ENCODE measurements at regions not wholly inside any gene's neighbourhood (a gene's known extent, or its start where the extent isn't known, plus 50 kb on each side); places are given as distances from the start of the nearest gene placed in this dataset.
A peak's percentile ranks its signal among the peaks of the same experiment; 100 is the strongest.
"Not testable (repeated sequence)": the region's sequence is repeated elsewhere in the genome, so short reads cannot be mapped to it uniquely, and the experiment has no call there.

DNA sequence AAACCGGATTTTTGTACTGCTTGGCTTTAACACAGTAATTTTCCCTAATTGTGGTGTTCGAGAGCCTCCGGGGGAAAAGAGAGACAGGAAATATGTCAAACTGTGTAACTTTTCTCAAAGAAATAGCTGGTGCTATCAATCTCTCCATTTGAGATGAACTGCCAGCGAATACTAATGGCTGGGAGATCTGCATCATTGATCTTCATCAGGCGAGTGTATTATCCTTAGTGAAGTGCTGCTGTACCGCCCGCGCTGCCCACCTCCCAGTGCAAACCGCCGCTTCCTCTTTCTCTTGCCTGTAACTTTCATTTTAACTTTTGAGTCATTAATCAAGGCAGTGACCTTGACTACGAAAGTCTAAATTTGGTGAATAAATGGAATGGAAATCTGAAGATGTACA, 246.1 kb upstream of the ST6GAL2 start:
- DNase-seq, result no peak

DNA sequence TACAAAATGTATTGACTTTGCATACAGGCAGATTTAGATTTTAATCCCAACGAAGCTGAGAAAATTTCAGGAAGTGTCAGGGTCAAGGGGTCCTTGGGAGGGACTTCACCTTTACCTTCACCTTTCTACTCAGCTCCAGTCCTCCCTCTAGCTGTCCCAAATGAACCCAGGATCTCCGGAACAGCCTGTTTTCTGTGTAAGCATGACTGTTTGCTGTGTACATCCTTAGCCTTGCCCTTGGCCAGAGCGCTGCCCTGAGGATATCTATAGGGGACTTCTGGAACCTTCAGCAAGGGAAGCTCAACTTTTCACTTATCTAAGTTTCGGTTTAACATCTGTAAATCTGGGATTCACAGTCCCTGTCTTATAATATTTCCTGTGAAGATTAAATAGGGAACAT, 246.8 kb upstream of the ST6GAL2 start:
- DNase-seq, result no peak

DNA sequence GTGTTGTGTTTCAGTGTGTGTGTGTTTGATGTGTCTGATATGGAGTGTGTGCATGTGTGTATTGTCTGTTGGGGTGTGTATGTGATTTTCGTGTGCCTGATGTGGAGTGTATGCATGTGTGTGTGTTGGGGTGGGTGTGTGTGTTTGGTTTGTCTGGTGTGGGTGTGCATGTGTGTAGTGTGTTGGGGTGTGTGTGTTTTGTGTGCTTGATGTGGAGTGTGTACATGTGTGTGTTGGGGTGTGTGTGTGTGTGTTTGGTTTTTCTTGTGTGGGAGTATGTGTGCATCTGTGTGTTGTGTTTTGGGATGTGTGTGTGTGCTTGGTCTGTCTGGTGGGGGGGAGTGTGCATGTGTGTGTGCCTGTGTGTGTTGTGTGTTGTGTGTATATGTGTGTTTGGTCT, 247.4 kb upstream of the ST6GAL2 start:
- no peak for DNase-seq

DNA sequence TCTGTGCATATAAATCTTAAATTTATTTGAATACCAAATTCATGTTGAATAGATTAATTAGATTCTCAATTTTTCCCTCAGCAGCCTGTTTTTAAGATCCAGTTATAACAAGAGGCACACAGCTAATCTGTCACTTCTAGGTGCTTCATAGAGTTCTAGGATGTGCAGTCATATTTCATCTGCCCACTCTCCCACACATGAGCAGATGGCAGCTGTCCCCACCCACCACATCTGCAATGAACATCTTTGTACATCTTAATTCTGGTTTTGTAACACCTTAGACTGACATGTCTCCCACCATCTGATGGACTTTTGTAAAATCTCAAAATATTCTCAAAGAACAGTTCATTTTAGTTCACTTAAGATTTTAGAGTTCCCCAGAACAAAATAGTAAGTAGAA, 250.8 kb upstream of the ST6GAL2 start:
- no peak for DNase-seq

DNA sequence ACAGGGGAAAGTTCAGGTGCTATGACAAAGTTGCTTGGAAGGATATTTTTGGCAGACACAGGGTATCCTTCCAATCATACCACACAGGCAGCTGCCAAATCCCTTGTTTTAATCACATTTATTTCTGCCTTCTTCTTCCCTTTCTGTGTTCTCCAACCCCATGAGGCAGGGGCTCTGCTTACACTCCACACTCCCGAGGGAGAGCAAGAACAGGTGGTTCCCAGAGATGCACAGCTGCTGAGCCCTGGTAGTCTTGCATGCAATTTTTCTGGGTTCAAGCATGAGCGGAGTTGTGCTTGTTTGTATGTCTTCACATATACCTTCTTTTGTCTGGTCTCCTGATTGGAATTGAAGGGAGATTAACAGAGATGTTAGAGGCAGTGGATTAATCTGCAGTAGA, 251.7 kb upstream of the ST6GAL2 start:
- peak; percentile 25 for DNase-seq

DNA sequence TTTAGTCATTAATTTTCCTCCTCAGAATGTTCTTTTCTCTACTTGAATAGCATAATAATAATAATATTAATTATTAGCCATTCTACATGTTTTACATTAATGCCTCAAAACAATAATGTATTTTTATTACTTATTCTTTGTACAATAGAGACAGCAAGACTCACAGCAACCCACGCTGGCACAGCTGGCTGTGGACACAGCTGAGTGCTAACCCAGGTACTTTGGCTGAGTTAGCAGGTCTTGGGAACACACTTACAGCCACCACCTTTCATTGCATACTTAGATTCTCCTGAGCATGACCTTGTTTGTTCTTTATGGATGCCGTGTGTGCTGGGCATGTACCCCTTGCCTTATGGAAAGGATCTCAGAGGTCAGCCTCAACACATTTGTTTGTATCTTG, 260.2 kb upstream of the ST6GAL2 start:
- no peak for DNase-seq

DNA sequence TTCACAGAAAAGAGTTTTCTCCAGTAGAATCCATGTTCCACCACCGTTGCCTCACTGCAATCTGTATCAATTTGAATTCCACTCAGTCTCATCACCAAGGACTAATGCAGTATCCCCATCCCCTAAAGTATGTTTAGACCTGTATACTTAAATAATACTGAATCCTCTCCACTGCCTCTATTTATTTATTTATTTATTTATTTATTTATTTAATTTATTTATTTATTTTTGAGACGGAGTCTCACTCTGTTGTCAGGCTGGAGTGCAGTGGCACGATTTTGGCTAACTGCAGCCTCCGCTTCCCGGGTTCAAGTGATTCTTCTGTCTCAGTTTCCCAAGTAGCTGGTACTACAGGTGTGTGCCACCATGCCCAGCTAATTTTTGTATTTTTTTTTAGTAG, 260.7 kb upstream of the ST6GAL2 start:
- not testable (repeated sequence) for DNase-seq

DNA sequence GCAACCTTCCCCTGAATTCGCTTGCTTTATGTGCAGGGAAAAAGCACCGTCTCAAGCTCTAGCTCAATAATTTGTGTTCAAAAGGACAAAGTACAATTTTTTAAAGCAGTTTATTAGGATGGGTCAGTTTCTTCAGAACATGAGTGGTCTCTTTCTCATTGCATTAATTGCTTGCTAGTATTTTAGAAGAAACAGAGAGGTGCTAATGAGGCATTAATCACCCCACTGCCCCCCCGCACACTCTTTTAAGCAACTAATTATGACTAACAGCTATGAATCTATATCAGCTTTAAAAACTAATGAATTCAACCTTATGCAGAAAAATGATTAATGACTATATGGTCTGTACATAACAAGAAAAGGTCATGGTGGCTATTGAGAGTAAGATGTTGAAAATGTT, 262.1 kb upstream of the ST6GAL2 start:
- no peak for DNase-seq

DNA sequence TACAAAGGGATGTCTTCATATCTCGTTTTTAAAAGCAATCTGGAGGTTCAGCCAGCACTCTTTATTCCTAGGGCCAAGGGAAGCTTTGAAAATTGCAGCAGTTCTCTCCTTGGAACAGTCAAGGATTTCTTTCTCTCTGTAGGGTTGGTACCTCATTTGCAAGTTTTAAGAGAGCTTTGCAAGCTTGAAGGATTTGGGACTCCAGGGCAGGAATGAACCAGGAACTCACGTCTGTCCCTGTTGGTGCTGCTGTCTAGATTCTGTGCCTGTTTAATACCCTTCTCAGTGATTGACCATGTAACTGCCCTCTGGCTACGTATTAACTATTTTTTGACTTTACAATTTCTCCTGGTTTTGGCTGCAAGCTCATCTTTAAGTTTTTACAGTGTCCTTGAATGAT, 262.5 kb upstream of the ST6GAL2 start:
- DNase-seq, result no peak

DNA sequence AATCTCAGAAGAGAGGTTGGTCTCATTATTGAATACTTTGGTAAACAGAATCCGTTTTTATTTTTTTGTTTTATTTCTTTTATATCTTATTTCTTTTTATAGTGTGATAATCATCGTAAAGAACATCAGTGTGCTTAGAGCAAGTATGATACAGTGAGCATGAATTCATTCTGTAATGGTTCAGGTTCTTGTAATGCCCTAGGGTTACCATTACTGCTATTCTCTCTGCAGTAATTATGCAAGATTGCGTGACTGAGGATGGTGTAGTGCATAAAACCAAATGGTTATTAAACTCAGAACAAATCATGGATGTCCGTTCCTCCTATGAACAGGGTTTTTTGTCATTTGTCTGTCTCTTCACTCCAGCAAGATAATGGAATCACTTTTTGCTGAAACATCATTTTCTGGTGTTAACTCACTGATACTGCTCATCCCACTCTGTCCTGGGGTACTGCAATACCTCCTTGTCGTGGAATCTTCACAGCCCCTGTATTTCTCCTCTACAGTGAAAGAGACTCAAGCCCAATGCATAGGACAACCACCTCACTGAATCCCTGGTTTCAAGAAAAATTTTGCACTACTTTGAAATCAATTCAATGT, 274.8 kb upstream of the ST6GAL2 start:
- no peak for DNase-seq

DNA sequence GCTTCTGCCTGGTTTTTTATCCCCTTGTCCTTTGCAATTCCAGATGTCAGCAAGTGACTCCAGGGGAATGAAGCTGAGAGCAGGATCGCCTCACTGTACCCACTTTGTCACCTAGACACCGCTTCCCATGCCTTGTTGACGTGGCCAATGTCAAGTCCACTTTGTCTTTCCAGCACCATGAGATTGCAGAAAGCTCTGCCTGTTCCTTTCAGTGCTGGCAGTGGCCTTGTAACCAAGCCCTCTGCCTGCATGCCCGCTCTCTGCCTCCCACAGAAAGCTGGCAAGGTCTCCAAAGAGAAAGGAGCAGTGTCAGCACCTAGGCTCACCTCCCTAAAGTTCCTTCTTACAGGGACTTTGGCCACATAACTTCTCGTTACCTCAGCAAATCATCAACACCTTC, 282.2 kb upstream of the ST6GAL2 start:
- DNase-seq, result no peak

DNA sequence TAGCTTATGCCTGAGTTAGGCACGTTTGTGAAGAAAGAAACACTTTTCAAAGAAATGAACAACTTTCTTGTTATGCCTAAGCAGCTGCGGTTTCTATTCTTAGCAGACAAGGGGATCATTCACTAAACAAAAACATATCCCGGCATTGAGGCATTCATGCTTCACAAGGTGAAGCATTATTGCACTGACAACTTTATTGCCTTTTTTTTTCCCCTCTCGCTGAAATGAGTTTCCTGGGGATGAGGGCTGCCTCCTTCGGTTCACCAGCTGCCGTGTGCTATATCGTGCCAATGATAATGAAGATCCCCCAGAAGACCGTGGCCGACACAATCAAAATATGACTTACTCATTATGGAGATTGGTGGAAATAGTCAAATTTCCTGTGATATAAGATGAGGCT, 288.2 kb upstream of the ST6GAL2 start:
- DNase-seq, result no peak

DNA sequence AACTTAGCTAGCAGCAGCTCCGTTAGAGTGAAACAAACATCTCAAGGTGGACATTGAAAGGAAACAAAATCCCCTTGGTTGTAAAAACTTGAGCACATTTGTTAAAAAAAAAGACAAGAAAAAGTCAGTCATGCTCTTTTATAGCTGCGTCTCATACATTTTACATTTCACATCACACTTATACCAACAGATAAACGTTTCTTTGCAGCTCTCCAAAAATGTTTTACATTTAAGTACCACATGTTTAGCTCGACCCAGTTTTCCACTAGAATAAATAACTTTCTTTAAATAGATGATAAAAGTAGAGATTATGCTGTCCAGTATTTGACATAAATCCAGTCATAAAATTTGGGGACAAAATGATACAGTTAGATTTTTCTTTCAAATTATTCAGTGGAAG, 297.0 kb upstream of the ST6GAL2 start:
- DNase-seq, result no peak

DNA sequence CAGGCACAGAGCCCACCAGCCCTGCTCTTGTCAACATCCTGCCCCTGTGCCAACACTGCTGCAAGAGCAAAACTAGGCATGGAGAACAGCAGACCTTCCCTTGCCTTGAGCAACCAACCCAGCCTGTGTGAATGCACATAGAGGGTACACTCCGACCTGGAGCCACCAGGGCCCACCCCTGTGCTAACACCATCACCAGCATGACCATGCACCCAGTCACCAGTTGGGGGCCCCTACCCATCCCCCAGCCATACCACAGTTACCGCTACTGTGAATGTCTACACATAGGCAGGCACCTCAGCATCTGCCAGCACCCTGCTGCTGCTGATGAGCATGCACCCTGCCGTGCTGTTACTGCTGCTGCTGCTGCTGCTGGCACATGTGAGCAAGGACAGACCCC, 301.9 kb upstream of the ST6GAL2 start:
- no peak for DNase-seq

DNA sequence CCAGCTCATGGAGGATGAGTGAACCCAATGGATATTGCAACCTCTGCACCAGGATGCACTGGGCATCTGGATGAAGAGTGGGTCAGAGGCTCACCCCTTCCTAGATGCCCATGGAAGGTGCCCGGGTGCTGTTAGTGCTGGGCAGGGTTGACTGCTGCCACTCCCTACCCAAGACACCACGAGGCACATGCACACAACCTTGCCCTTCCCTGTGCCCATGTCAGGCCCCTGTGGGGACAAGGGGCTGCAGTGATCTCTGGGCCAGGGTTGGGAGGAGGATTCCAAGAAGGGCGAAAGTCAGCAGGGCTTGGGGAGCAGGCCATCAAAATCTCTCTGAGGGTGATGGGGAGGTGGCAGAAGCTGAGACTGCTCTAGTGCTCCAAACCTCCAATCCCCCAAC, 309.7 kb upstream of the ST6GAL2 start:
- no peak for DNase-seq

DNA sequence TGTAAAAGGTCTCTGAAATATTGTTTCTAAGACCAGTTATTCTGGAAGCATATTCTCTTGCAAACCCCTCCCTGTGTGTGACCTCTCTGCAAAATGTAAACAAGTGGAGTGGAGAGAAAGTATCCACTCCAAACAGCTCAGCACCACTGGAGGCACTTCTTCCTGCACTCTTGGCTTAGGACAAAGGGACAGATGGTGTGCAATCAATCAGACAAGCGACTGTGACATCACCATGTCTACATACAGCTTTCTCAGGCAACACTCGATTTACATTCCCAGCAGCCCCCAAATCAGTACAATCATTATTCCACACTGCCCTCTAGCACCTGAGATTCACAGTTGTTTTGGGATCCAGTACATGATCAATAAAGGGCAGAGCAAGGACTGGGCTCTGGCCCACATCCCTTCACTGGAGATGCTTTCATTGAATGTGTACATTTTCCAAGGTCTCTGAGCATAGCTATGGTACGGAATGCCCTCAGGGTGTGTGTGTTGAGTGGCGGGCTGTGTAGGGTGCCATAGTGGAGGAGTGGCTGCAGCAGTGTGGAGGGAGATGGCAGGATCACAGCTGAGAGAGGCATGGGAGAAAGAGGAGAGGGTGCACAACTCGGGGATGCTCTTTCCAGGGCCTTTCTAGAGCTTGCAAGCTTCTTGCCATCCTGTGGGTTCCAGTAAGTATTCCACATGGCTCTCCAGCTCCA, 311.8 kb upstream of the ST6GAL2 start:
- no peak for DNase-seq

DNA sequence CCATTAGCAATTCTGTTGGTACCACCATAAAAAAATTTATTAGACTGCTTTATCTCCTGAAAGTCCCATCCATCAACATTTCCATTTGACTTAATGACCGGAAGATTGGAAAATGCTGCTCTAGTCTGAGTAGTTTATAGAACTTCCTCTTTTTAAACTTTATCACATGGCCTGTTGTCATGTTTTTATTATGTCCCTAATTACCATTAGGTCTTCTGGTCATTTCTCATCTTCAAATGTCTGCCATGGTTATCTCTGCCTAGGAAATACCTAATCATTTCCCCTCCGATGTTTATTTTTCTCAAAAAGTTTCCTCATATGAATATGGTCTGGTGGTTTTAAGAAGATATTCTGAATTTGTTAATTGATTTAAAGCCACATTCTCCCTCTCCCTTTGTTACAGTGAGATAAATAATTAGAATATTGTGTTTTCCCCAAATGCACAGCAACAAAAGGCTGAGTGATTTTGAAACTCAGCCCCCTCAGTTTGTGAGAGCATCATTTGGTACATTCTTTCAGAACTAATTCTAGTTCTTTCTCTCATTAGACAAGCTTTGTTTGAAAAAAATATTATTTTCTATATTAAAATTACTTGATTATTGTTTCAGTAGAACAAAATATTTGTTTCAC, 317.1 kb upstream of the ST6GAL2 start:
- no peak for DNase-seq

DNA sequence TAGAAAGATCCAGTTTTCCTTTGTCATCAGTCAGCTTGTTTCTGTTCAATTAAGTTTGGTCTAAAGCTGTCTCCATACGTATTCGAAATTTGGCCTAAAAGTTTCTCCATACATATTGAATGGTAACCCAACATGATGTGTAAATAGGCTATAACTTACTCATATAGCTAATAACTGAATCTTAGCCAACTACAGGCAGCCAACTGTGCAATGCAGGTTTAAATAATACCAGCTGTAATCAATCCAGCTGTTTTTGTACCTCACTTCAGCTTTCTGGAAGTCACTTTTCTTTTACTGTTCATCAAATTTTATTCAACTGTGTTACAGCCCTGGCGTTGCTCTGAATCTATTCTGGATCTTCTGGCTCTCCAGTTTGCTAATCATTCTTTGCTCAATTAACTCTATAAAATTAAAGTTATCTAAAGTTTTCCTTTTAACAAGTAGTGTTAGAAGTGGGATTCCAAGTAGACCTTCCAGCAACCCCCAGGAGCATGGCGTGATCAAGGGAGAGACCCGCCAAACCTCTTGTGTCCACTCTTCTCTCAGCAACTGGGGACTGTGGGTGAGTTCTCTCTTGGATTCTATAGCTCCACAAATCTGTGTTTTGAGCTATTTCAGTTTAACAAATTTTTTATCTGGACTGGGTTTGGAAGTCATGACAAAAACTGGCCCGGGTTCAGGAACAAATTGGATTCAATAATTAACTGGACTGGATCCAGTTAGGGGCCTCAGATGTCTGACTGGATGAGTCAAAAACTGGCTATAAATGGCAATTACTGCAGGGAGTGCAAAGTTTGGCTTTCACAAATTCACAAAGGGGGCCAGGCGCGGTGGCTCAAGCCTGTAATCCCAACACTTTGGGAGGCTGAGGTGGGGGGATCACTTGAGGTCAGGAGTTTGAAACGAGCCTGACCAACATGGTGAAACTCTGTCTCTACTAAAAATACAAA, 329.7 kb upstream of the ST6GAL2 start:
- peak; percentile 34 for DNase-seq

DNA sequence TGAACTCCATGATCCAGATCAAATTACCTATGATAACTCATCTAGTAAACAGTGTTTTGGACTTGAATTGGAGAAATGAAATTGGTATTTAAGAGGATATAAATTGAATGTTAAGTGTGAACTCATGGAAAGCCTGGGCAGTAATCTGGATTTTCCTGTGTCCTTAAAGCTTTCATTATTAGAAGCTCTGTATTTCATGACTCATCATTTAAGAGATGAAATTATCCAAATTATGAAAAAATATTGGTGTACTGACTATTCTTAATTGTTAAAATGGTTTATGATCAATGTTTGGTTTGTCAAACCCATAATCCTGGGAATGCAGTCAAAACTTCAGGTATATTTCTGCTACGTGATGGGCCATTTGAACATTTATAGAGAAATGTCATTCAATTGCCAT, 332.2 kb upstream of the ST6GAL2 start:
- no peak for DNase-seq

DNA sequence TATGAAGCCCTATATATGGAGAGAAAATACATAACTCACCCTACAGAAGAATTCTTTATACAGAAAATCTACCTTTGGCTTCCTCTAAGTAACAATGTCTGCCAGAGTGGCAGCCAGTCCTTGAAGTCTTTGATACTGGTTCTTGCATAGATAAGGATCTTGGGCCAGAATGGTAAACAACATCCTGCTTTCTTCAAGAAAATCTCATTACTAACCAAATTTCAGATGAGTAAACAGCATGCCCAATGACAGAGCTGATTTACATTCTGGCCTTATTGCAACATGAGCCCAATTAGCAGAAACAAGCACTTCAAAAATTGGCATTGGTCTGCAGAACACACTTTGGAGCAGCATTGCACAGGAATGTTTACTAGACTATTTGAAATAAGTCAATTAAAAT, 336.5 kb upstream of the ST6GAL2 start:
- DNase-seq, result no peak

DNA sequence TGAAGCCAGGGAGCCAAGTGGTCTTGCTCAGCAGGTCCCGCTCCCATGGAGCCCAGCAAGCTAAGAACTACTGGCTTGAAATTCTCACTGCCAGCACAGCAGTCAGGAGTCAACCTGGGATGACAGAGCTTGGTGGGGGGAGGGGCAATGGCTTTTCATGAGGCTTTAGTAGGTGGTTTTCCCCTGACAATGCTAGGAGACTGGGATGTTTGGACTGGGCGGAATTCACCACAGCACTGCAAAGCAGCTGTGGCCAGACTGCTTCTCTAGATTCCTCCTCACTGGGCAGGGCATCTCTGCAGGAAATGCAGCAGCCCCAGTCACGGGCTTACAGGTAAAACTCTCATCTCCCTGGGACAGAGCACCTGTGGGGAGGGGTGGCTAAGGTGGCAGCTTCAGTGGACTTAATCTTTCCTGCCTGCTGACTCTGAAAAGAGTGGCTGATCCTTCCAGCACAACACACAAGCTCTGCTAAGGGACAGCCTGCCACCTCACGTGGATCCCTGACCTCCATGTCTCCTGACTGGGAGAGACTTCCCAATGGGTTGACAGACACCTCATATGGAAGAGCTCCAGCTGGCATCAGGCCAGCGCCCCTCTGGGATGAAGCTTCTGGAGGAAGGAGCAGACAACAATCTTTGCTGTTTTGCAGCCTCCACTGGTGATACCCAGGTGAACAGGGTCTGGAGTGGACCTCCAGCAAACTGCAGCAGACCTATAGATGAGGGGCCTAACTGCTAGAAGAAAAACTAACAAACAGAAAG, 349.7 kb upstream of the ST6GAL2 start:
- no peak for DNase-seq

DNA sequence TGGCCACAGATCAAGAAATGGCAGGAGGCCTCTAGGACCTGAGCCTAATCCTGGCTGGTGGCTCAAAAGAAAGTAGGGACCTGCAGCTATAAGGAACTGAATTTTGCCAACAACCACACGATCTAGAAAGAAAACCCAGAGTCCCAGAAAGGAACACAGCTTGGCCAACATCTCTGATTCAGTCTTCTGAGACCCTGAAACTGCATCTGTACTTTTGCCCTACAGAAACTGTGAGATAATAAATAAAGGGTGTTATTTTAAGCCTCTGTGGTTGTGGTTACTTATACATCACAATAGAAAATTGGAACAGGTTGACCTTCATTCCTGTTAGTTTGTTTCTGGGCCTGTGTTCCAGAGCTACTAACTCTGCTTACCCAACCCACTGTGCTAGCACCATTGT, 356.8 kb upstream of the ST6GAL2 start:
- no peak for DNase-seq

DNA sequence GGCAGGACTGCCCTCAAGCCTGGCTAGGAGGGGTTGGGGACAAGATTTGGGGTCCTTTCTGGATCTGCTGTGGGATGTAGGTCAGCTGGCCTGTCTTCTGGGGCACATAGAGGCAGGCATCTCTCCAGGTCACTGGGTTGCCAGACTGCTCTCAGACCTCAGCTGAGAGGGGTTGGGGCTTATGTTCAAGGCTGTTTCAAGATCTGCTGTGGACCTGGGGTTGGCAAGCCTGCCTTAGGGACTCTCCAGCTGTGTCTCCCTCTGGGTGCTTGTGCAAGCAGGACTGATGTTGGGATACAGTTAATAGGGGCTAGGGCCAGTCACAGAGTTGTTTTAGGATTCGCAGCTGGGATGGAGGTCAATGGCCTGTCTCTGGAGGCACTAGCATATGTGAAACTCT, 363.0 kb upstream of the ST6GAL2 start:
- DNase-seq, result no peak
